Endothelial cell of umbilical vein (primary cell): ENCODE measurements at regions not wholly inside any gene's neighbourhood (a gene's known extent, or its start where the extent isn't known, plus 50 kb on each side); places are given as distances from the start of the nearest gene placed in this dataset.

Source experiments
- POLR2A ChIP-seq: IDR thresholded peaks from 2 replicates; pipeline ENCODE4 v1.6.1; 2012; ENCODE audit warnings: low read depth, mild to moderate bottlenecking, control low read depth, low read length
- TF ChIP-seq, protein P1 (sequence below), 2 donors: IDR thresholded peaks; 1 replicate in 1 of 2; 2 replicates in 1 of 2; pipeline ENCODE4 v1.5.1; 2011; ENCODE audit warnings: low read length in 2 of 2, mild to moderate bottlenecking in 2 of 2, moderate library complexity in 2 of 2, control low read depth in 1 of 2, inconsistent platforms in 1 of 2, low read depth in 1 of 2; ENCODE audit not compliant: insufficient read depth in 1 of 2; ENCODE audit errors: extremely low read depth in 1 of 2

- TF ChIP-seq POLR2A, result no peak
- TF ChIP-seq, protein P1, sequence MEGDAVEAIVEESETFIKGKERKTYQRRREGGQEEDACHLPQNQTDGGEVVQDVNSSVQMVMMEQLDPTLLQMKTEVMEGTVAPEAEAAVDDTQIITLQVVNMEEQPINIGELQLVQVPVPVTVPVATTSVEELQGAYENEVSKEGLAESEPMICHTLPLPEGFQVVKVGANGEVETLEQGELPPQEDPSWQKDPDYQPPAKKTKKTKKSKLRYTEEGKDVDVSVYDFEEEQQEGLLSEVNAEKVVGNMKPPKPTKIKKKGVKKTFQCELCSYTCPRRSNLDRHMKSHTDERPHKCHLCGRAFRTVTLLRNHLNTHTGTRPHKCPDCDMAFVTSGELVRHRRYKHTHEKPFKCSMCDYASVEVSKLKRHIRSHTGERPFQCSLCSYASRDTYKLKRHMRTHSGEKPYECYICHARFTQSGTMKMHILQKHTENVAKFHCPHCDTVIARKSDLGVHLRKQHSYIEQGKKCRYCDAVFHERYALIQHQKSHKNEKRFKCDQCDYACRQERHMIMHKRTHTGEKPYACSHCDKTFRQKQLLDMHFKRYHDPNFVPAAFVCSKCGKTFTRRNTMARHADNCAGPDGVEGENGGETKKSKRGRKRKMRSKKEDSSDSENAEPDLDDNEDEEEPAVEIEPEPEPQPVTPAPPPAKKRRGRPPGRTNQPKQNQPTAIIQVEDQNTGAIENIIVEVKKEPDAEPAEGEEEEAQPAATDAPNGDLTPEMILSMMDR (IDR thresholded peaks at IDR 0.05; ENCODE audit: extremely low read depth in 1 of 2, insufficient read depth in 1 of 2, low read depth in 1 of 2, low read length in 2 of 2), result no peak
These were observed 61.0 kb upstream of the NBPF3 start for GRCh38 chr1:21378705-21379494.
